AG04450 (cell line): ENCODE measurements at regions not wholly inside any gene's neighbourhood (a gene's known extent, or its start where the extent isn't known, plus 50 kb on each side); places are given as distances from the start of the nearest gene placed in this dataset.

Experiments used
- CTCF ChIA-PET: fragments of 300-600, 350-600 bp; formaldehyde crosslinking; extraction: SDS; loops from one replicate; lab custom pipeline; 2022; ENCODE audit warnings: antibody characterized with exemption, inconsistent platforms; lab: Charles Lee
- POLR2A ChIA-PET: fragments of 350-600 bp; formaldehyde crosslinking; extraction: SDS; loops from one replicate; lab custom pipeline; 2021; ENCODE audit warnings: antibody characterized with exemption, inconsistent platforms; lab: Yijun Ruan, JAX
- DNase-seq: peaks from one replicate; pipeline ENCODE4 v3.0.0-alpha.2; 2011; ENCODE audit warnings: low read depth, low spot score
- H3K27ac ChIP-seq: one replicate; pipeline ENCODE4 v1.5.1; 2012; ENCODE audit warnings: low read depth, low read length, control low read depth
- H3K27me3 ChIP-seq: one replicate; pipeline ENCODE4 v1.6.0; 2012; ENCODE audit warnings: low read length; ENCODE audit not compliant: control insufficient read depth, insufficient read depth
- H3K4me3 ChIP-seq: 2 replicates; pipeline ENCODE4 v1.5.1; 2011; ENCODE audit warnings: mild to moderate bottlenecking, low read depth, low read length, control low read depth
- H3K9me3 ChIP-seq: 2 replicates; pipeline ENCODE4 v1.5.1; 2012; ENCODE audit warnings: low read length; ENCODE audit not compliant: control insufficient read depth, insufficient read depth
- CTCF ChIP-seq: IDR thresholded peaks from 2 replicates; pipeline ENCODE4 v1.5.1; 2011; ENCODE audit warnings: low read depth, low read length, control low read depth, inconsistent platforms

DNA sequence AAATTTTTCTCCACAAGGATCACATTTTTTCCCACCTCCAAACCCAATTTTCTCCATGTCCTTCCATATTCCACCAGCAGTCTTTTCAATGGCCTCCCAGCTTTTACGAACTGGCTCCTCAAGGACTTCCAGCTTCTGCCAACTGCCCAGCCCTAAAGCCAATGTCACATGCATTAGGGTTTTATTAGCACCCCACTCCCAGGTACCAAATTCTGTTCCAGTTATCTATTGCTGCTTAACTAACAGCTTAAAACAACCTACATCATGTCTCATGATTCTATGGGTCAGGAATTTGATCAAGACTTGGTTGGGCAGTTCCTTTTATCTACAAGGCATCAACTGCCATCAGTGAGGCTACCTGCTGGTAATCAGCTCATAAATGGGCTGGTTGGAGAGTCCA, 151.3 kb downstream of the SPTSSA start:
- H3K27me3 ChIP-seq = no peaks in the 10 kb centered on the region
- H3K9me3 ChIP-seq = no peaks in the 10 kb centered on the region
- TF ChIP-seq CTCF = no peak
- H3K4me3 ChIP-seq = no peak overlapping the region
- no peak overlapping the region for H3K27ac ChIP-seq
- ChIA-PET POLR2A (no interaction called here), CTCF (interaction anchor here (1.1 to 5.2 kb wide), 3 partner anchors 10 to 14 kb away, joined by 4 to 35 read pairs (median 5); no protein-coding TSS in a partner anchor)
- no peak for DNase-seq

GRCh38 chr14:34303811-34304210, 158.2 kb downstream of the SPTSSA start:
- ChIA-PET POLR2A (no interaction called here), CTCF (interaction anchor here (2.7 kb wide), 1 partner anchor 20 kb away, joined by 16 read pairs; no protein-coding TSS in a partner anchor)

DNA sequence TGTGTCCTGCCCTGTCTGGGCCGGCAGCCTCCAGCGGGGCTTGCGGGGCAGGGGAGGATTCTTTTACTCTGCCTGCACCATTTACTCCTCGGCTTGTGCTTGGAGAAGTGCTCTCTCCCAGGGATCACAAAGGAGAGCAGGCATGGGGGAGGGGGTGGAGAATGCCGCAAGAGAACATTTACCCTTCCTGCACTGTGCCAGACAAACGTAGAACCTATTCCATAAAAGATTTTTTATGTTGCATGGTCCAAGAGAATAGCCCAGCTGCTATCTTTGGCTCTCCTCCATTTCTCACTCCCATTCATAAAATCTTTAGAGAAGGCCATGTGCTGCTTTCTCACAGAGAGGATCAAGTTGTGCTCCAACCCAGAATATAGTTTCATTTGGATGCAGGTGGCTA, 159.4 kb downstream of the SPTSSA start:
- no peak for TF ChIP-seq CTCF
- DNase-seq = no peak
- H3K9me3 ChIP-seq = no peaks in the 10 kb centered on the region
- H3K27me3 ChIP-seq = no peaks in the 10 kb centered on the region
- POLR2A ChIA-PET = no interaction called here
- no peak overlapping the region for H3K4me3 ChIP-seq
- CTCF ChIA-PET = interaction anchor here (0.8 to 2.7 kb wide), 2 partner anchors 21 to 23 kb away, joined by 3 to 16 read pairs; no protein-coding TSS in a partner anchor
- H3K27ac ChIP-seq = no peak overlapping the region

More at GRCh38 chr14:34303811-34304210, 158.2 kb downstream of the SPTSSA start:
- no peak for DNase-seq
- Histone ChIP-seq H3K27me3 (no peaks in the 10 kb centered on the region), H3K4me3 (no peak overlapping the region), H3K27ac (no peak overlapping the region), H3K9me3 (no peaks in the 10 kb centered on the region)
- no peak for TF ChIP-seq CTCF

- ChIA-PET CTCF (interaction anchor here (0.6 to 1.8 kb wide), 9 partner anchors 10 to 463 kb away, joined by 3 to 9 read pairs (median 5); no protein-coding TSS in a partner anchor), POLR2A (interaction anchor here (0.6 kb wide), 1 partner anchor 179 kb away, joined by 3 read pairs; no protein-coding TSS in a partner anchor)
- Histone ChIP-seq H3K4me3 (no peak overlapping the region), H3K9me3 (no peaks in the 10 kb centered on the region), H3K27ac (no peak overlapping the region), H3K27me3 (no peaks in the 10 kb centered on the region)
- DNase-seq = no peak
- TF ChIP-seq CTCF = peak; percentile 50
Observed at GRCh38 chr14:34300882-34301734, 160.9 kb downstream of the SPTSSA start.

DNA sequence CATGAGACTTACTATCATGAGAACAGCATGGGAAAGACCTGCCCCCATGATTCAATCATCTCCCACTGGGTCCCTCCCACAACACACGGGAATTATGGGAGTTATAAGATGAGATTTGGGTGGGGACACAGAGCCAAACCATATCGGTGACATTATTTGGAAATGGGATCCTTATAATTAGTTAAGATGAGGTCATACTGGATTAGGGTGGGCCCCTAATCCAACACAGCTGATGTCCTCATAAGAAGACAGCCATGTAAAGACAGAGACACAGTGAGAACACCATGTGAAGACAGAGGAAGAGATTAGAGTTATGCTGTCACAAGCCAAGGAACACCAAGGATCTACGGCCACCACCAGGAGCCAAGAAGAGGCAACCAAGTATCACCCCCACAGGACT, 161.7 kb downstream of the SPTSSA start:
- Histone ChIP-seq H3K27ac (no peak overlapping the region), H3K27me3 (no peaks in the 10 kb centered on the region), H3K9me3 (no peaks in the 10 kb centered on the region), H3K4me3 (no peak overlapping the region)
- CTCF ChIA-PET = interaction anchor here (0.7 to 1.8 kb wide), 6 partner anchors 11 to 65 kb away, joined by 4 to 7 read pairs (median 5); no protein-coding TSS in a partner anchor
- DNase-seq = no peak
- POLR2A ChIA-PET = no interaction called here
- TF ChIP-seq CTCF = no peak
